COLO668 (cell line): ENCODE measurements at regions not wholly inside any gene's neighbourhood (a gene's known extent, or its start where the extent isn't known, plus 50 kb on each side); places are given as distances from the start of the nearest gene placed in this dataset.
A peak's percentile ranks its signal among the peaks of the same experiment; 100 is the strongest.
"Not testable (repeated sequence)": the region's sequence is repeated elsewhere in the genome, so short reads cannot be mapped to it uniquely, and the experiment has no call there.

Experiments
- DNase-seq: peaks from one replicate; lab custom pipeline; 2025; ENCODE audit not compliant: unreplicated experiment; lab: John Stamatoyannopoulos, UW

DNA sequence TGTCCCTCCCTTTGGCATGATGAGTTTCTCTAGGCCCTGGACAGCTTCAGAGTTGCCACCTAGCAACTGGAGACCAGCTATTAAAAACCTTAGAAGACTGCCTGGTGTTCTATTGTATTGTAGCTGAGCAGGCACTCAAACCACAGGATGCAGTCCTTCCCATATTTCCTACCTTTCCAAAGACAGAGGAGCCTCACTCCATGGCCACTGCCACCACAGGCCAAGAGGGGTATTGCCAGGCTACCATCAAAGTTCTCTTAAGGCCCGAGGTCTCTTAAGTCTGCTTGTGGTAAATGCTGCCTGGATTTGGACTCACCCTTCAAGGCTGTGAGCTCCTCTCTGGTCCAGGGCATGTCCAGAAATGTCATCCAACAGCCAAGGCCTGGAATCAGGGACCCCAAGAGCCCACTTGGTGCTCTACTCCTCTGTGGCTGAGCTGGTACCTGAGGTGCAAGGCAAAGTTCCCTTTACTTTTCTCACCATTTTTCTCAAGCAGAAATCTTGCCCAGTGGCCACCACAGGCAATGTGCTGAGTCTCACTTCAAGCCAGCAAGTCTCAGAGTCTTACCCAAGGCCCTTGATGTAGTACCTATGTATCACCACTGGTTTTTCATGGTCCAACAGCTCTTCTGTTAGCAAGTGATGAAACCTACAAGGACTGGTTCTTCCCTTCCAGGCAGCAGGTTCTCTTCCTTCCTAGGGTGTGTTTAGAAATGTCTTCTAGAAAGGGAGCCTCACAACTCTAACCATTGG lies 269.4 kb downstream of the AMY1C start:
- no peak for DNase-seq

DNA sequence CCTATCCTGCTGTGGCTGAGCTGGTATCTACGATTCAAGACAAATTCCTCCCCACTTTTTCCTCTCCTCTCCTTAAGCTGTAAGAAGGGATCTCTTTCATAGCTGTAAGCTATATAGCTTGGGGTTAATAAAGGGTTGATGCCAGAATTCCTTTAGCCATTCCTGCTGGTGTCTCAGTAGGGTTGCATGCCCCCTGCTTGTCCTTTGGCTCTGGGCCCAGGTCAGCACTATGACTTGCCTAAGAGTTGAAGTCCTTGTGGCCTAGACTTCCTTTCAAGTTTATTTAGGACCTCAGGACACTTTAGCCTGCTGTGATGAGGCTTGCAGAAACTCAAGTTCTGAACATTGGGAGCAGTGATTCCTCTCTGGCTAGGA lies 270.0 kb downstream of the AMY1C start:
- DNase-seq = no peak

DNA sequence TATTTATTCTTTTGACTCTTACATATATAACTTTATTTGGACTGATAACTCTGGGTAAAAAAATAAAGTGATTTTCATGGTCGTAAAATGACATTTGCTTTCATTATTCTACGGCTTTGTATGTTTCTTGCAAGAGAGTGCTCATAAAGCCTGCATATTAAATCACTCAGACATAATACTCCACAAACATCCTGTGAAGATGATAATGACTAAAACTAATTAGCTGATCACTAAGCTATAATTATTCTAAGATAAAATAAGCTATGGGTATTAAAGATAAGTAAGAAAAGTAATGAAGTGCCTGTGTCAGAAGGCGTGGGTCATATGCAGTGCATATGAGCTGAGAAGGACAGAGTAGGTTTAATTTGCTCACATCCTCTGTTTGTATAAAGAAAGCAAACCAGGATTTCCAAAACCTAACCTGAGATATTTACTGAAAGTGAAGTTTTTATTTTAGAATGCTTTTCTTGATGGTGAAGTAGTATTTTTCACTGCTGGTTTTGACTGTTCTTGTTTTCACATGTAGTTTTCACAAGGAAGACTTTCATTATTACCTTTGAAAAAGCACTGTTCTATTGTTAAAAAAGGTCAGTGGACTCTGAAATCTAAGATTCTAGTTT lies 278.8 kb downstream of the AMY1C start:
- DNase-seq = no peak

DNA sequence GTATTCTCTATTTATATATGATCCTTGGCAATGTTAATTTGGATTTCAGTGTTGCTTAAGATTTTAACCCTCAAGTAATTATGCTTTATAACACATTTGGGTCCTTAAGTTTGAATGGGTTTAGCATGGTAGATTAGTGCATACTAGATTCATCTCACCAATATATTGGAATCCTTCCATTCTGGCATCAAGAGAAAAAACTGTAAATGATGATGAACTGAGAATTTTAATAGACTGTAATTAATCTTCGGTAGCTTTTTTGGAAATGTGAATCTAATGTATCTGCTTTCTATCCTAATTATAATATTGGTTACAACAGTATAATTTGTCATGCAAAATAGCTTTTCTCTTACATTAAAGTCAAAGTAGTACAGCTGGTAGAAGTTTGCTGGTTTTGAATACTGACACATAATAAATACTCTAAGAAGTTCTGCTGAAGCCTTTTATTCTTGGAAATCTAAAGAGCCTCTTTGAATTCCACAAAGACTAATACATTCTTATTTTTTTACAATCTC lies 279.8 kb downstream of the AMY1C start:
- no peak for DNase-seq

DNA sequence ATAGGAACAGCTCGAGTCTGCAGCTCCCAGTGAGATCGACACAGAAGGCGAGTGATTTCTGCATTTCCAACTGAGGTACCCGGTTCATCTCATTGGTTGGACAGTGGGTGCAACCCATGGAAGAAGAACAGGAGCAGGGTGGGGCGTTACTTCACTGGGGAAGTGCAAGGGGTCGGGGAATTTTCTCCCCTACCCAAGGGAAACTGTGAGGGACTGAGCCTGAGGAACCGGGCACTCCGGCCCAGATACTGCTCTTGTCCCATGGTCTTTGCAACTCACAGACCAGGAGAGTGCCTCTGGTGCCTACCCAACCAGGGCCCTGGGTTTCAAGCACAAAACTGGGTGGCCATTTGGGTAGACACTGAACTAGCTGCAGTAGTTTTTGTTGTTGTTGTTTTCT lies 307.1 kb downstream of the AMY1C start:
- no peak for DNase-seq

DNA sequence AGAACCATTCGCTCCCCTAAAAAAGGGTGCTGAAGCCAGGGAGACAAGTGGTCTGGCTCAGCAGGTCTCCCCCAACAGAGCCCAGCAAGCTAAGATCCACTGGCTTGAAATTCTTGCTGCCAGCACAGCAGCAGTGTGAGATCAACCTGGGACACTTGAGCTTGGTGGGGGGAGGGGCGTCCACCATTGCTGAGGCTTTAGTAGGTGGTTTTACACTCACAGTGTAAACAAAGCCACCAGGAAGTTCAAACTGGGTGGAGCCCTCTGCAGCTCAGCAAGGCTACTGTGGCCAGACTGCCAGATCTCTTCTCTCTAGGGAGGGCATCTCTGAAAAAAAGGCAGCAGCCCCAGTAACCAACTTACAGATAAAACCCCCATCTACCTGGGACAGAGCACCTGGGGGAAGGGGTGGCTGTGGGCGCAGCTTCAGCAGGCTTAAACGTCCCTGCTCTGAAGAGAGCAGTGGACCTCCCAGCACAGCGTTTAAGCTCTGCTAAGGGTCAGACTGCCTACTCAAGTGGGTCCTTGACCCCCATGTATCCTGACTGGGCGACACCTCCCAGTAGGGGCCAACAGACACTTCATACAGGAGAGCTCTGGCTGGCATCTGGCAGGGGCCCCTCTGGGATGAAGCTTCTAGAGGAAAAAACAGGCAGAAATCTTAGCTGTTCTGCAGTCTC lies 307.7 kb downstream of the AMY1C start:
- peak; percentile 52 for DNase-seq

DNA sequence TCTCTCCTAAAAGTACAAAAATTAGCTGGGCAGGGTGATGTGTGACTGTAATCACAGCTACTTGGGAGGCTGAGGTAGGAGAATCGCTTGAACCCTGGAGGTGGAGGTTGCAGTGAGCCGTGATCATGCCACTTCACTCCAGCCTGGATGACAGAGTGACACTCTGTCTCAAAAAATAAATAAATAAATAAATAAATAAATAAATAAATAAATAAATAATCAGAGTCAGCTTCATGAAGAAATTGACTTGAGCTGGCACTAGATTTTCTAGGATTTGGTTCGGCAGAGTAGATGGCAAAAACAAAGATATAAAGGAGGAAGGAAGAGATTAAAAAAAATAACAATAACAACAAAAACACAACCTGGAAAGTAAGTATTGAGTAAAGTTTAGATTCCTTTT lies 311.9 kb downstream of the AMY1C start:
- not testable (repeated sequence) for DNase-seq

DNA sequence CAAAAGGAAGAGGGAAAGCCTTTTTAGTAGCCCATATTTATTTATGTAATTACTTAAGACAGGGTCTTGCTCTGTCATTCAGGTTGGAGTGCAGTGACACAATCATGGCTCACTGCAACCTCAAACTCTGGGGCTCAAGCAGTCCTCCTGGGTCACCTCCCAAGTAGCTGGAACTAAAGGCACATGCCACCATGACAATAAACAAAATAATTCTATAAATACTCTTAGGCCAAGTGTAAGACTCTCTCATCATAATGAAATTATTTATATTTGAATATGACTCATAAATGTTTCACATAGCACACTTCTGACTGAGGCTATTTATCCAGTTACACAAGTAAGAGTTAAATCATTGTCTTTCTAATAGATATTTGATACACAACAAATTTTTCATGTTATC lies 314.7 kb downstream of the AMY1C start:
- DNase-seq = no peak

DNA sequence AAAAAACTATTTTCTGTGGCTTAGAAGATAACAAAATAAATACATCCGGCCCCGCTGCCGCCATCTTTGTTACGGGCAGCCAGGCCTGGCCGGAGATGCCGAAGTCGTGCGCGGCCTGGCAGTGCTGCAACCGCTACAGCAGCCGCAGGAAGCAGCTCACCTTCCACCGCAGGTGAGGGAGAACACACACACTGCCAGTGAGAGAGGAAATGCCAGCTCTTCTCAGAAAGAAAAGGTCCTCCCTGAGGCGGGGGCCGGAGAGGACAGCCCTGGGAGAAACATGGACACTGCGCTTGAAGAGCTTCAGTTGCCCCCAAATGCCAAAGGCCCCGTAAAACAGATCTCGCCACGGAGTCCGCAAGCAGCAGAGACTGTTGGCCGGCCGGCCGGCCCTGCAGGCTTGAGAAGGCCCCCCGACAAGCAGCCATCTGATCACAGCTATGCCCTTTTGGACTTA lies 323.2 kb downstream of the AMY1C start:
- no peak for DNase-seq

DNA sequence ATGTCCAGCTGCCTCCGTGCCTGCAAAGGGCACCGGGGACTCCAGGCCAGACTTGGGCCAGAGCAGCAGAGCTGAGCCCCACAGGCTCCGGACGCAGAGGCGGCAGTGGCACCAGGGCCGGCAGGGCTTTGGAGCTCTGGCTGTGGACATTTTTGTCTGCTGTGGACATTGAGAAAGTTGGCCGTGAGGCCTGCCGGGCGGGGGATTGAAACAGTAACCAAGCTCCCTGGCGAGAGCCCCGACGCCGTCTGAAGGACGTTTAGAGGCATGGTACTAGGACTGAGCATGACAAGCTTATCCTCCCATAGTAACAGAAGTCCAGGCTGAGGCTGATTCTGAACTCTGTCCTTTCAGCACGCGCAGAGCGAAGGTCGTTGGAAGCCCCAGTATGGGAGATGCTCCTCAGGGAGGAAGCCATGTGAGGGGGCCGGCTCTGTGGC lies 323.8 kb downstream of the AMY1C start:
- no peak for DNase-seq

DNA sequence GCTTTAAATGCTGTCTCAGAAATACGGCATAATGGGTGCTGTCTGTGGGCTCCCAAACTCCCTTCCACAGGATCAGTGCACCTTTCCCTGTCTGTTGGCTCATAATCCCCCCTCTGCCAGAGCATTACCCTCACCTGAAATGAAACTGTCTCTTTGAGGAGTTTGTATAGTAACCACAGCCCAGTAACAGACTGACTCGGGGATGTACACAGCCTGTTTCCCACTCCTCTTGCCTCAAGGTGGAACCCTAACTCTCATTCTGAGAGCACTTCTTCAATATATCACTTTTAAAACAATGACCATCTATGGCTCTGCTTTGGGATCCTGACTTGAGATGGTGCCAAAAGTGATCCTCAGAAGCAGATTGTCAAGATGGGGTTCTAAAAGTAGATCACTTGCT lies 332.5 kb downstream of the AMY1C start:
- no peak for DNase-seq

DNA sequence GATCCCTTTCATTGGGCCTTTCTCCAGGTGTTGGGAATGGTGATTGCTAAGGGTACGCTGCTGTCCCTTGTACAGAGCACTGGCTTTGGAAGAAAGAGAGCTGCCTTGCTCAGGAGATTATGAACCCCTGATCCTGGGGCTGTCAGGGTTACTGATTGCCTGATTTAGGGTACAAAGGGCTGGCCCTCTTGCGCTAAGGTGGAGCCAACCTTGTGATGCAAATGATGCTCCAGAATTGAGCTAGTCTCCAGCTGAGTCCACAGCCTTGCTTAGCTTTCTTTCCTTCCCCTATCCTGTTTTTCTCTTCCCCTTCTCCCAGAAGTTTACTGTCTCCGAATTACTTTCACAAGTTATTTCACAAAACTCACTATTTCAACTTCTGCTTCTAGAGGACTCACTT lies 334.7 kb downstream of the AMY1C start:
- DNase-seq = no peak

DNA sequence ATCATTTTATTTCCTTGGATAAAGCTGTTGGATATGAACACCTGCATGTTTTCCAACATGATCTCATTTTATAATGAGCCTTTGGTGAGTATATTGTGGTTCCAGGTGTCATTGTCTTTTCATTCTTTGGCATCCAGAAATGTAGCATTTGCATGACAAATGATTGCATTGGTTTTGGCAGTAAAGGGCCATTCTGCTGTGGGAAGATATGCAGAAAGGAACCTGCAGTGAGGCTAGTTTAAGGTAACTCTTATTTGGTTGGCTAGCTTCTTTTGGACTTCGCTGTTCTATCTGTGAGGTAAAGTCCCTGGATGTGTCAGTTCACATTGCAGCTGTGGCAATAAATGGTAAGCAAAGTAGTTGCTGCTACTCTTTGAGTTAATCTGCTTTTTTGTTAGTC lies 343.0 kb downstream of the AMY1C start:
- DNase-seq = no peak

DNA sequence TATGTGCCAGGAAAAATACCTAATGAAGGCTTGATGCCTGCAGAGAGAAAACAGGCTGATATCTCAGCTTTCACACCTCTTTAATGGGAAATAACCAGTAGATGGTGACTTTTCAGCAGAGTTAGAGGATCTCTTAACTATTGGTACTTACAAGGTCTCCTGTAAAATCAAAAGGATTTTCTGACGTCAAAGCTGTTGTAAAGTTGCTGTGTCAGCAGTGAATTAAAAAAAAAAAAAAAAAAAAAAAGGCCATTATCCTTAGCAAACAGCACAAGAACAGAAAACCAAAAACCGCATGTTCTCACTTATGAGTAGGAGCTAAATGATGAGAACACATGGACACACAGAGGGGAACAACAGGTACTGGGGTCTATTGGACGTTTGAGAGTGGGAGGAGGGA lies 349.1 kb downstream of the AMY1C start:
- DNase-seq = no peak

DNA sequence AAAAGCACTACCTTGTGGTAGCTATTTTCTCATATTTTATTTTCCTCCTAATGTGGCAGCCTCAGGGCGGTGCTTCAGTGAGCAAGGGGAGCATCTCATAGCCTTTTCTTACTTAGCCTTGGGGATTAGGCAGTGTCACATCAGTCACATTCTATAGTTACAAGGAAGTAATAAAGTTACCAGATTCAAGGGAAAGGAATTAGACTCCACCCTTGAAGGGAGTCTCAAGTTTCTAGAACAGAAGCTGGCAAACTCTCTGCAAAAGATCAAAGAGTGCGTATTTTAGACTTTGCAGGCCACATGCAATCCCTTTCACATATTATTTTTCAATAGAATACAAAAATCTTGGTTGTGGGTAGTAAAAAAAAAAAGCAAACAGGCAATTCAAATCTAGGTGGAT lies 350.4 kb downstream of the AMY1C start:
- DNase-seq = no peak

DNA sequence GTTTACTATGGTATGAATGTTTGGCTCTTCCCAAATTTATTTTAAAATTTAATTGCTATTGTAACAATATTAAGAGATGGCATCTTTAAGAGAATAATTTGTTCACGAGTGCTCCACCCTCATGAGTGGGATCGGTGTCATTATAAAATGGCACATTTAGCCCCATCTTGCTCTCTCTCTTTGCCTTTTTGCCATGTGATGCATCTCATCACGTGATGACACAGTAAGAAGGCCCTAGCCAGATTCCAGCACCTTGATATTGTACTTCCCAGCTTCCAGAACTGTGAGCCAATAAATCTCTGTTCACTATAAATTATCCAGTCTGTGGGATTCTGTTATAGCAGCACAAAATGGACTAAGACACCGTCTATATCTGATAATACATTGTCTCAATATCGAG lies 355.8 kb downstream of the AMY1C start:
- no peak for DNase-seq

DNA sequence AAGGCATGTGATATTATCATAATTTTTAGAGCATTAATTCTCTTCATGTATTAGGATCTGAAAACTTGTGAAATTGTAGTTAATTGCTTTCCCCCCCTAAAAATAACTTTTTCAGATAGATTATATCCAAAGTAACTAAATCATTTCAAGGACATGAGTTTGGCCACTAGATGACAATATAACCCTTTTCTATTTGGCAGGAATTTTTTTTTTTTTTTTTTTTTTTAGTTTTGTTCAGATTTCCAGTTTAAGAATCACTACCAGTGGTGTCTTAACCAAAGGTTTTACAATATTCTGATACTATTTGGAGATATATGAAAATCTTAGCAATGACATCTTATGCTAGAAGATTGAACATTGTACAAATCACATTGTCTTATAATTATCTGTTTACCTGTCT lies 370.8 kb downstream of the AMY1C start:
- DNase-seq = no peak

DNA sequence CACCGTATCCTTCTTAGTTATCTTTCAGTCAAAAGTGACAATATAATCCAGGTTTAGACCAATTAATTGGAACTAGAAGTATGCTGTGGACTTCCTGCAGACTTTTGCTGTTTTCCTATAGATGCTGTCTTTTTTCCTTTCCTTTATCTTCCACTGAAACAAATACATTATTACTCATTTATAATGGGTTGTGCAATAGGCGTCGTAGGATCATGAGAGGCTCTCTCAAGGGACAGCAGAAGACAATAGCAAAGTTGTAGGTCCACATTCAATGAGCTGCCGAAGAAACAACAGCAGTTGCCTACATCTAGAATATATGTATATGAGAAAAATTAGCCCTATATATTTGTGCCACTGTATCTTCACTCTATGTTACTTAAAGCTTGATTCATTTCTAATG lies 371.6 kb downstream of the AMY1C start:
- no peak for DNase-seq

DNA sequence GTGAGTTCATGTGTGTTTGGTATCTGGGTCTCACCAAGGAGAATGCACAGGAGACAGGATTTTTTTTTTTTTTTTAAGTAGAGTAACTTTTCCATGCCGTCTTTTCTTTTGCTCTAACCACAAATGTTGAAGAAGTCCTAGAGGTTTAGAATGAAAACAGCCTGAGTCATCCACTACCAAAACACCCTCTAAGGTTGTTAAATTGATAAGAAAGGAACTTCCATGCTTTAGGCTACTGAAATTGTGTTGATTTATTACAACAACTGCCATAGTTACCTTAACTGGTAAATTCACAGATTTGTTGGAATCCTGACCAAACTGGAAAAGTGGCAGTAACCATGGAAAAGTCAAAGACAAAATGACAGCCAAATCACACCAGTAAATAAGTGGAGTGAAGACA lies 375.6 kb downstream of the AMY1C start:
- no peak for DNase-seq

DNA sequence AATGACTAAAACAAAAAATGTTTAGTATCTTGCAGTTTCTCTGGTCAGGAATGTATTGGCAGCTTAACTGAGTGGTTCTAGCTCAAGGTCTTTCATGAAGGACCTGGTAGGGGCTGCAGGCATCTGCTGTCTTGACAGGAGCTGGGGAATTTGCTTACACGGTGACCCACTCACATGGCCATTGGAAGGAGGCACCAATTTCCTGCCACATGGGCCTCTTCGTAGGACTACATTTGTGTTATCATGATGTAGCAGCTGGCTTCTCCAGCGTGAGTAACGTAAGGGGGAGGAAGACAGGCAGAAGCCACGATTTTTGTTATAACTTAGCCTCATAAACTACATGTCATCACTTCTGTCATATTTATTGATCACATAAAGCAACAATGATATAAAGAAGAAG lies 376.3 kb downstream of the AMY1C start:
- no peak for DNase-seq

DNA sequence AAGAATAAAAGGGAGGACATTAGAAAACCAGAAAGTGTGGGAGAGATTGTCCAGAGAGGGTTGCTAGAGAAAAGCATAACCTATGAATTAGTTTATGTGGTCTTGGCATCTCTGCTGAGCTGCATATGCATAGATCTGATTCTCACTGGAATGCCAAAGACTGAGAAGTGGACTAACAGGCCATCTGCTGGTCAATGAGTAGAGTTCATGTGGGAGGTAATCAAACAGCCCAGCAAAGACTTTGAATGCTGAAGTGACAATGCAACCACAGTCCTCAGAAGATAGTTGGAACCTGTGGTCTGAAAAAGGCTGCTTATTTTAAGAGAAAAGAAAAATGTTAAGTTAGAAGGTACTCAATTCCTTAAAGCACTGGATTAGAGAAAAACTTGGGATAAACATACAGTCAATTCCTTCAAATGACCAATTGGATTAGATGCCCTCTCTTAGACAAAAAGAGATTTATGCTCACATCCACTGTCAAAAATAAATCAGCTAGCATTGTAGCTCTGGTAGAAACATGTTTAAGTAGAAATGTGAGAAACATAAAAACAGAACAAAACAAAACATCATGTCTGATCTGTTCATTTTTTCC lies 382.8 kb downstream of the AMY1C start:
- DNase-seq = peak; percentile 16

DNA sequence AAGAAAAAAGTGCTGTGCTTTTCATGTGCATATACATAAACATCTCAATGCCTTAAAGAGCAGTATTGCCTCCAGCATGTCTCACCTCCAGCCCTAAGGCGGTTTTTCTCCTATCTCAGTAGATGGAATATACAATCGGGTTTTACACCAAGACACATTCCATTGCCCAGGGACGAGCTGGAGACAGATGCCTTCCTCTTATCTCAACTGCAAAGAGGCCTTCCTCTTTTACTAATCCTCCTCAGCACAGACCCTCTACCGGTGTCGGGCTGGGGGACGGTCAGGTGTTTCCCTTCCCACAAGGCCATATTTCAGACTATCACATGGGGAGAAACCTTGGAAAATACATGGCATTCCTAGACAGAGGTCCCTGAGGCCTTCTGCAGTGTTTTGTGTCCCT lies 385.3 kb downstream of the AMY1C start:
- not testable (repeated sequence) for DNase-seq
